Mesenchymal stem cell (in vitro differentiated cells and primary cell): ENCODE measurements at regions not wholly inside any gene's neighbourhood (a gene's known extent, or its start where the extent isn't known, plus 50 kb on each side); places are given as distances from the start of the nearest gene placed in this dataset.

Experiments used
- DNase-seq: peaks from one replicate; pipeline ENCODE4 v3.0.0-alpha.2; 2013
- H2AFZ ChIP-seq: one replicate; pipeline ENCODE4 v1.6.1; 2013; ENCODE audit warnings: low read depth, mild to moderate bottlenecking, control low read depth, inconsistent platforms, low read length, moderate library complexity
- H2AK5ac ChIP-seq: 2 replicates; pipeline ENCODE4 v1.6.1; 2013; ENCODE audit warnings: low read length, moderate library complexity, mild to moderate bottlenecking, inconsistent platforms; ENCODE audit not compliant: severe bottlenecking
- H2BK120ac ChIP-seq: one replicate; pipeline ENCODE4 v1.6.1; 2013; ENCODE audit warnings: low read depth, mild to moderate bottlenecking, inconsistent platforms, low read length, moderate library complexity
- H2BK12ac ChIP-seq, 2 experiments: one replicate each; pipeline ENCODE4 v1.6.1; 2013; ENCODE audit warnings: inconsistent platforms in 2 of 2, low read length in 2 of 2, mild to moderate bottlenecking in 2 of 2, moderate library complexity in 2 of 2, control low read depth in 1 of 2
- H2BK15ac ChIP-seq: one replicate; pipeline ENCODE4 v1.6.1; 2013; ENCODE audit warnings: mild to moderate bottlenecking, low read depth, inconsistent platforms; ENCODE audit not compliant: poor library complexity, severe bottlenecking
- H2BK5ac ChIP-seq: 2 replicates; pipeline ENCODE4 v1.6.1; 2013; ENCODE audit warnings: low read depth, mild to moderate bottlenecking, low read length, control low read depth, inconsistent platforms; ENCODE audit not compliant: poor library complexity, severe bottlenecking
- H3K14ac ChIP-seq, 2 experiments: one replicate each; pipeline ENCODE4 v1.6.1; 2013; ENCODE audit warnings: inconsistent platforms in 2 of 2, low read length in 2 of 2, control low read depth in 1 of 2, mild to moderate bottlenecking in 1 of 2, moderate library complexity in 1 of 2
- H3K18ac ChIP-seq, 2 experiments: one replicate each; pipeline ENCODE4 v1.6.1; 2013; ENCODE audit warnings: inconsistent platforms in 2 of 2, low read length in 2 of 2, control low read depth in 1 of 2, low read depth in 1 of 2, mild to moderate bottlenecking in 1 of 2
- H3K23ac ChIP-seq, 2 experiments: one replicate each; pipeline ENCODE4 v1.6.1; 2013; ENCODE audit warnings: inconsistent platforms in 2 of 2, low read length in 2 of 2, mild to moderate bottlenecking in 2 of 2, moderate library complexity in 2 of 2, control low read depth in 1 of 2
- H3K27ac ChIP-seq: 2 replicates; pipeline ENCODE4 v1.5.1; 2013; ENCODE audit warnings: mild to moderate bottlenecking, moderate library complexity, low read length, control low read depth, inconsistent platforms; ENCODE audit not compliant: poor library complexity, severe bottlenecking
- H3K27me3 ChIP-seq, 2 experiments: 2 replicates each; pipeline versions ENCODE4 v1.6.1 to v1.7.0; 2013; ENCODE audit warnings: low read length in 2 of 2, mild to moderate bottlenecking in 2 of 2, moderate library complexity in 2 of 2, control low read depth in 1 of 2, inconsistent platforms in 1 of 2; ENCODE audit not compliant: control insufficient read depth in 1 of 2, insufficient read depth in 1 of 2
- H3K36me3 ChIP-seq, 2 experiments: 2 replicates each; pipeline versions ENCODE4 v1.6.1 to v1.7.0; 2013; ENCODE audit warnings: low read length in 2 of 2, control low read depth in 1 of 2, inconsistent platforms in 1 of 2, low read depth in 1 of 2, mild to moderate bottlenecking in 1 of 2; ENCODE audit not compliant: insufficient read depth in 2 of 2, control insufficient read depth in 1 of 2
- H3K4ac ChIP-seq, 2 experiments: one replicate each; pipeline ENCODE4 v1.6.1; 2013; ENCODE audit warnings: inconsistent platforms in 2 of 2, low read length in 2 of 2, mild to moderate bottlenecking in 2 of 2, moderate library complexity in 2 of 2, control low read depth in 1 of 2, low read depth in 1 of 2
- H3K4me1 ChIP-seq: 2 replicates; pipeline ENCODE4 v1.6.1; 2013; ENCODE audit warnings: low read depth, low read length, control low read depth; ENCODE audit not compliant: control insufficient read depth, insufficient read depth
- H3K4me2 ChIP-seq: 2 replicates; pipeline ENCODE4 v1.6.1; 2013; ENCODE audit warnings: low read length, mild to moderate bottlenecking, inconsistent platforms; ENCODE audit not compliant: poor library complexity, severe bottlenecking
- H3K4me3 ChIP-seq, 2 experiments: 2 replicates each; pipeline versions ENCODE4 v1.5.1 to v1.7.0; 2013; ENCODE audit warnings: low read length in 2 of 2, mild to moderate bottlenecking in 2 of 2, control low read depth in 1 of 2, low read depth in 1 of 2; ENCODE audit not compliant: insufficient read depth in 1 of 2
- H3K79me1 ChIP-seq: replicated peaks from 2 replicates; pipeline ENCODE4 v1.6.1; 2013; ENCODE audit warnings: mild to moderate bottlenecking, control low read depth, low read length, inconsistent platforms; ENCODE audit not compliant: poor library complexity, severe bottlenecking
- H3K9ac ChIP-seq: 2 replicates; pipeline ENCODE4 v1.7.0; 2013; ENCODE audit warnings: mild to moderate bottlenecking, low read length, moderate library complexity
- H3K9me3 ChIP-seq: 2 replicates; pipeline ENCODE4 v1.7.0; 2013; ENCODE audit warnings: mild to moderate bottlenecking, low read length; ENCODE audit not compliant: control insufficient read depth
- H4K8ac ChIP-seq: one replicate; pipeline ENCODE4 v1.6.1; 2013; ENCODE audit warnings: inconsistent platforms, mild to moderate bottlenecking, low read length, moderate library complexity
- H4K91ac ChIP-seq: one replicate; pipeline ENCODE4 v1.6.1; 2013; ENCODE audit warnings: mild to moderate bottlenecking, low read length, inconsistent platforms
- WGBS: methylation state at CpG from one replicate; pipeline ENCODE4 v1.1.7; 2013; ENCODE audit warnings: mixed read lengths; 5-methylcytosine and 5-hydroxymethylcytosine counted together

GRCh38 chr4:74539044-74539790, 94.3 kb downstream of the AREG start:
- Histone ChIP-seq H3K4me1 (no peaks in the 10 kb centered on the region), H2BK12ac (no peak overlapping the region), H2AK5ac (no peak overlapping the region), H3K27me3 (no peaks in the 10 kb centered on the region), H3K9ac (peak overlapping the region; percentile 57), H2BK5ac (no peak overlapping the region), H4K91ac (no peak overlapping the region), H3K27ac (peak overlapping the region; percentile 77), H3K79me1 (no peaks in the 10 kb centered on the region), H3K4ac (no peak overlapping the region), H3K9me3 (no peaks in the 10 kb centered on the region), H3K18ac (no peak overlapping the region), H3K23ac (no peak overlapping the region), H3K4me2 (peak overlapping the region; percentile 0), H3K14ac (no peak overlapping the region), H3K36me3 (no peaks in the 10 kb centered on the region), H2AFZ (no peak overlapping the region), H2BK120ac (no peak overlapping the region), H2BK15ac (no peak overlapping the region), H3K4me3 (no peak overlapping the region), H4K8ac (no peak overlapping the region)
- DNase-seq, result no peak
- WGBS, result 100% methylated on average over 2 of the region's 3 CpGs

- no peak overlapping the region for H3K23ac ChIP-seq
- H3K9ac ChIP-seq, result peak overlapping the region; percentile 57
- H3K4me2 ChIP-seq, result no peak overlapping the region
- H3K79me1 ChIP-seq, result no peaks in the 10 kb centered on the region
- H3K4me1 ChIP-seq, result no peaks in the 10 kb centered on the region
- H2BK120ac ChIP-seq, result no peak overlapping the region
- H3K4me3 ChIP-seq, result peak overlapping the region in 1 of 2 experiments; percentile 20
- no peak for DNase-seq
- no peak overlapping the region for H2BK15ac ChIP-seq
- H4K91ac ChIP-seq, result no peak overlapping the region
- H2BK12ac ChIP-seq, result no peak overlapping the region
- H3K14ac ChIP-seq, result no peak overlapping the region
- no peak overlapping the region for H4K8ac ChIP-seq
- H3K9me3 ChIP-seq, result no peaks in the 10 kb centered on the region
- H3K27me3 ChIP-seq, result no peaks in the 10 kb centered on the region
- H3K27ac ChIP-seq, result peak overlapping the region; percentile 31
- H3K36me3 ChIP-seq, result no peaks in the 10 kb centered on the region
- WGBS, result 33% methylated on average over 1 of the region's 1 CpG
- H2AFZ ChIP-seq, result no peak overlapping the region
- H3K4ac ChIP-seq, result no peak overlapping the region
- no peak overlapping the region for H3K18ac ChIP-seq
- H2BK5ac ChIP-seq, result no peak overlapping the region
- no peak overlapping the region for H2AK5ac ChIP-seq
These were observed 95.3 kb downstream of the AREG start for GRCh38 chr4:74540193-74540592.

DNA sequence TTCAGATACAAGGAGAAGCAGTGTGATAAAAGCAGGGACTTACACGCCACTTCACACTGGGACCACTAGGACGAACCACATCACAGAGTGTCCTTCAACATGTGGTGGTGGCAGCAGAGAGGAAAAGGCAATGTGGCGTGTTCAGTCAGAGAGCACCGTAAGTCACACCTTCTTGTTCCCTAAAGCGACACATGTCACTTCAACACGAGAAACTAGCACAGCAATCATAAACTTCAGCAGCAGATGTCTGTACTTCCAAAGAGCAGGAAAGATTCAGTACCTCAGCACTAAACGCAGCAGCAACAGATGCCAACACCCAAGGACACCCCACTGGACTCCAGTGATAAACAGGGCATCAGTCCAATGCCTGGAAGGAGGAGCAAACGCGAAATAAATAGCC, 96.7 kb downstream of the AREG start:
- Histone ChIP-seq H3K9ac (no peak overlapping the region), H4K8ac (no peak overlapping the region), H3K4me2 (no peak overlapping the region), H3K14ac (peak overlapping the region in 1 of 2 experiments; percentile 57), H2BK15ac (no peak overlapping the region), H2AFZ (no peak overlapping the region), H2BK5ac (no peak overlapping the region), H3K9me3 (no peaks in the 10 kb centered on the region), H2AK5ac (no peak overlapping the region), H3K79me1 (no peaks in the 10 kb centered on the region), H3K18ac (peak overlapping the region in 1 of 2 experiments; percentile 37), H3K36me3 (no peaks in the 10 kb centered on the region), H4K91ac (no peak overlapping the region), H2BK12ac (peak overlapping the region; percentile 7 to 29), H2BK120ac (no peak overlapping the region), H3K27me3 (no peaks in the 10 kb centered on the region), H3K4me1 (no peaks in the 10 kb centered on the region), H3K4me3 (no peak overlapping the region), H3K4ac (no peak overlapping the region), H3K27ac (no peak overlapping the region), H3K23ac (no peak overlapping the region)
- WGBS, result 82% methylated on average over 7 of the region's 9 CpGs
- no peak for DNase-seq

- no peaks in the 10 kb centered on the region for H3K9me3 ChIP-seq
- no peak overlapping the region for H2AK5ac ChIP-seq
- no peak overlapping the region for H3K14ac ChIP-seq
- no peak overlapping the region for H3K18ac ChIP-seq
- no peak overlapping the region for H4K91ac ChIP-seq
- H3K23ac ChIP-seq, result no peak overlapping the region
- no peak for DNase-seq
- H3K4me2 ChIP-seq, result no peak overlapping the region
- H2AFZ ChIP-seq, result no peak overlapping the region
- no peak overlapping the region for H2BK15ac ChIP-seq
- no peak overlapping the region for H3K27ac ChIP-seq
- no peak overlapping the region for H2BK12ac ChIP-seq
- no peak overlapping the region for H2BK120ac ChIP-seq
- H3K4me1 ChIP-seq, result no peaks in the 10 kb centered on the region
- no peak overlapping the region for H3K4me3 ChIP-seq
- H3K27me3 ChIP-seq, result no peaks in the 10 kb centered on the region
- no peaks in the 10 kb centered on the region for H3K36me3 ChIP-seq
- H2BK5ac ChIP-seq, result no peak overlapping the region
- no peak overlapping the region for H3K4ac ChIP-seq
- peak overlapping the region; percentile 44 for H3K9ac ChIP-seq
- H3K79me1 ChIP-seq, result no peaks in the 10 kb centered on the region
- no peak overlapping the region for H4K8ac ChIP-seq
- no CpG with 5 or more reads among the region's 3 CpGs for WGBS
These were observed 98.4 kb downstream of the AREG start for GRCh38 chr4:74543231-74543781.
